HCT116 (cell line): ENCODE measurements at regions not wholly inside any gene's neighbourhood (a gene's known extent, or its start where the extent isn't known, plus 50 kb on each side); places are given as distances from the start of the nearest gene placed in this dataset.

Source experiments
- ATAC-seq: fragments of 200-7000 bp; cut with Tn5 transposase; 2 replicates; pipeline ENCODE4 v1.9.1; 2020; ENCODE audit warnings: mild to moderate bottlenecking, moderate library complexity
- BruUV-seq: library from RNA; stranded (reverse); fragments of 400-500 nt; replicated peaks from 2 replicates; lab custom pipeline; 2021; lab: Mats Ljungman, UMichigan
- CTCF ChIA-PET: fragments of 300-600 bp; sonication (Branson Sonifier 250); formaldehyde crosslinking; loops from one replicate; lab custom pipeline; 2021; ENCODE audit warnings: antibody characterized with exemption; lab: Charles Lee
- POLR2A ChIA-PET: fragments of 300-600, 350-600 bp; sonication (Branson Sonifier 250); formaldehyde crosslinking; loops from one replicate; lab custom pipeline; 2021; ENCODE audit warnings: antibody characterized with exemption; lab: Charles Lee
- RAD21 ChIA-PET, 2 experiments: fragments of 300-600 bp; sonication (Branson Sonifier 250); formaldehyde crosslinking; loops; one replicate each; lab custom pipeline; 2023; ENCODE audit warnings: low total read pairs in 2 of 2; ENCODE audit not compliant: uncharacterized antibody in 2 of 2, unreplicated experiment in 2 of 2, low non-redundant PET in 1 of 2; lab: Charles Lee
- DNase-seq: peaks from one replicate; pipeline ENCODE4 v3.0.0-alpha.2; 2010; ENCODE audit warnings: low read depth, low spot score
- H2AFZ ChIP-seq: fragments of 200-600 bp; shearing (Covaris generic), sonication (generic); 2 replicates; pipeline ENCODE4 v1.6.1; 2017; ENCODE audit warnings: low read depth, mixed run types, mixed read lengths, antibody characterized with exemption, low read length; ENCODE audit not compliant: poor library complexity, severe bottlenecking
- H3K27ac ChIP-seq: 2 replicates; pipeline ENCODE4 v1.5.1; 2012; ENCODE audit warnings: low read depth, low read length
- H3K27me3 ChIP-seq: fragments of 200-600 bp; sonication (generic); 2 replicates; pipeline ENCODE4 v1.6.1; 2016; ENCODE audit warnings: mixed run types, low read length, mixed read lengths; ENCODE audit not compliant: insufficient read depth
- H3K36me3 ChIP-seq, 2 experiments: fragments of 200-500 bp in 1 of 2; fragments of 200-600 bp in 1 of 2; sonication (Bioruptor generic) in 1 of 2; sonication (generic) in 1 of 2; 2 replicates each; pipeline versions ENCODE4 v1.5.1 to v1.6.1; 2014 to 2016; ENCODE audit warnings: low read length in 2 of 2, inconsistent platforms in 1 of 2, mixed read lengths in 1 of 2, mixed run types in 1 of 2; ENCODE audit not compliant: insufficient read depth in 2 of 2, control insufficient read depth in 1 of 2
- H3K4me1 ChIP-seq, 2 experiments: fragments of 200-600 bp in 1 of 2; sonication (generic) in 1 of 2; 2 replicates each; pipeline versions ENCODE4 v1.5.1 to v1.6.1; 2012 to 2017; ENCODE audit warnings: low read length in 2 of 2, inconsistent platforms in 1 of 2, mild to moderate bottlenecking in 1 of 2, mixed read lengths in 1 of 2, mixed run types in 1 of 2, moderate library complexity in 1 of 2; ENCODE audit not compliant: insufficient read depth in 2 of 2, control insufficient read depth in 1 of 2
- H3K4me2 ChIP-seq: fragments of 200-600 bp; sonication (generic); 2 replicates; pipeline ENCODE4 v1.6.1; 2017; ENCODE audit warnings: mixed run types, low read length, mixed read lengths
- H3K4me3 ChIP-seq, 2 experiments: fragments of 200-600 bp in 1 of 2; sonication (generic) in 1 of 2; replicated peaks in 1 of 2; 2 replicates each; pipeline ENCODE4 v1.5.1; 2011 to 2016; ENCODE audit warnings: low read length in 2 of 2, control low read depth in 1 of 2, low read depth in 1 of 2, mild to moderate bottlenecking in 1 of 2, mixed read lengths in 1 of 2, mixed run types in 1 of 2
- H3K79me2 ChIP-seq: fragments of 200-600 bp; sonication (generic); 2 replicates; pipeline ENCODE4 v1.6.1; 2017; ENCODE audit warnings: mild to moderate bottlenecking, mixed run types, low read length, moderate library complexity, mixed read lengths; ENCODE audit not compliant: insufficient read depth
- H3K9ac ChIP-seq: fragments of 200-600 bp; sonication (generic); 2 replicates; pipeline ENCODE4 v1.6.1; 2016; ENCODE audit warnings: low read length, mixed read lengths
- H3K9me2 ChIP-seq: fragments of 200-600 bp; sonication (generic), shearing (Covaris generic); 2 replicates; pipeline ENCODE4 v1.6.1; 2017; ENCODE audit warnings: mixed run types, mild to moderate bottlenecking, moderate library complexity; ENCODE audit not compliant: insufficient read depth
- H3K9me3 ChIP-seq, 2 experiments: fragments of 200-500 bp in 1 of 2; fragments of 200-600 bp in 1 of 2; sonication (Bioruptor generic) in 1 of 2; sonication (generic) in 1 of 2; 2 replicates each; pipeline ENCODE4 v1.6.1; 2014 to 2017; ENCODE audit warnings: low read length in 2 of 2, mixed read lengths in 2 of 2, inconsistent platforms in 1 of 2, low read depth in 1 of 2, mild to moderate bottlenecking in 1 of 2, mixed run types in 1 of 2, moderate library complexity in 1 of 2; ENCODE audit not compliant: control insufficient read depth in 1 of 2, insufficient read depth in 1 of 2
- H4K20me1 ChIP-seq: fragments of 200-600 bp; sonication (generic), shearing (Covaris generic); 2 replicates; pipeline ENCODE4 v1.6.1; 2017; ENCODE audit warnings: mixed run types, mild to moderate bottlenecking, moderate library complexity; ENCODE audit not compliant: insufficient read depth
- CBX3 ChIP-seq: IDR thresholded peaks from 2 replicates; pipeline ENCODE4 v1.6.1; 2012; ENCODE audit warnings: low read depth
- MAX ChIP-seq: IDR thresholded peaks from 2 replicates; pipeline ENCODE4 v1.6.1; 2012
- POLR2A ChIP-seq: IDR thresholded peaks from 2 replicates; pipeline ENCODE4 v1.7.0; 2011; ENCODE audit warnings: borderline replicate concordance; ENCODE audit not compliant: insufficient read depth, insufficient read length; ENCODE audit errors: extremely low read depth
- SIN3A ChIP-seq: IDR thresholded peaks from 2 replicates; pipeline ENCODE4 v1.6.1; 2012; ENCODE audit warnings: low read depth
- ZNF274 ChIP-seq: fragments of 200-500 bp; sonication (Bioruptor generic); IDR thresholded peaks from 2 replicates; pipeline ENCODE4 v1.6.1; 2014; ENCODE audit warnings: mild to moderate bottlenecking, low read depth, low read length, inconsistent platforms
- intact Hi-C: fragments of 100-400 bp; cut with micrococcal nuclease; formaldehyde crosslinking; loops from 2 replicates; pipeline ENCODE4 v1.10.0; 2022
- TF ChIP-seq, protein P1 (sequence below), 3 experiments: fragments of 200-600 bp in 1 of 3; sonication (generic) in 1 of 3; IDR thresholded peaks in 2 of 3; conservative IDR thresholded peaks in 1 of 3; 2 replicates each; pipeline ENCODE4 v1.5.1; 2012 to 2017; ENCODE audit warnings: low read depth in 2 of 3, low read length in 2 of 3, antibody characterized with exemption in 1 of 3, borderline replicate concordance in 1 of 3, control low read depth in 1 of 3, mild to moderate bottlenecking in 1 of 3, mixed read lengths in 1 of 3, mixed run types in 1 of 3, moderate library complexity in 1 of 3; ENCODE audit not compliant: insufficient read depth in 1 of 3

DNA sequence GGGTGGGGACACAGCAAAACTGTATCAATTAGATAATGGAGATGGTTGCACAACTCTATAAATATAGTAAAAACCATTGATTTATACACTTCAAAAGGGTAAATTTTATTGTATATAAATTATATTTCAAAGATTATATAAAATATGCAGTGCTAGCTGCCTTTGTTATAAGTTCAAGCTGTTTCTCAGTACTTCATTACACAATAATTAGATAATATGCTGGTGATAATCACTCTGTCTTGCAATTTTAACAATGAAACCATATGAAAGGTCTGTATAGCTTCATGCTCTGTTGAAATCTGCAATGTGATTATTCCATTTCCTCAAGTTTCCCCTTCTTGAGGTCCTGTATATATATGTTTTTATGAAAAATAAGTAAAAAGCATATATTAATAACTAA is 73.4 kb upstream of the PLS3 start:
- Histone ChIP-seq H3K27me3 (no peaks in the 10 kb centered on the region), H3K9me3 (no peaks in the 10 kb centered on the region)
- TF ChIP-seq, protein P1, sequence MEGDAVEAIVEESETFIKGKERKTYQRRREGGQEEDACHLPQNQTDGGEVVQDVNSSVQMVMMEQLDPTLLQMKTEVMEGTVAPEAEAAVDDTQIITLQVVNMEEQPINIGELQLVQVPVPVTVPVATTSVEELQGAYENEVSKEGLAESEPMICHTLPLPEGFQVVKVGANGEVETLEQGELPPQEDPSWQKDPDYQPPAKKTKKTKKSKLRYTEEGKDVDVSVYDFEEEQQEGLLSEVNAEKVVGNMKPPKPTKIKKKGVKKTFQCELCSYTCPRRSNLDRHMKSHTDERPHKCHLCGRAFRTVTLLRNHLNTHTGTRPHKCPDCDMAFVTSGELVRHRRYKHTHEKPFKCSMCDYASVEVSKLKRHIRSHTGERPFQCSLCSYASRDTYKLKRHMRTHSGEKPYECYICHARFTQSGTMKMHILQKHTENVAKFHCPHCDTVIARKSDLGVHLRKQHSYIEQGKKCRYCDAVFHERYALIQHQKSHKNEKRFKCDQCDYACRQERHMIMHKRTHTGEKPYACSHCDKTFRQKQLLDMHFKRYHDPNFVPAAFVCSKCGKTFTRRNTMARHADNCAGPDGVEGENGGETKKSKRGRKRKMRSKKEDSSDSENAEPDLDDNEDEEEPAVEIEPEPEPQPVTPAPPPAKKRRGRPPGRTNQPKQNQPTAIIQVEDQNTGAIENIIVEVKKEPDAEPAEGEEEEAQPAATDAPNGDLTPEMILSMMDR (IDR thresholded peaks at IDR 0.05 in 2 of 3, conservative IDR thresholded peaks at IDR 0.05 in 1 of 3; ENCODE audit: borderline replicate concordance in 1 of 3, insufficient read depth in 1 of 3, low read depth in 2 of 3, low read length in 2 of 3) = no peak
- TF ChIP-seq, all 23 proteins: peak for 0
- no peaks in the 10 kb centered on the region for H3K79me2 ChIP-seq
- CTCF ChIA-PET = no interaction called here
- no peaks in the 10 kb centered on the region for H3K4me1 ChIP-seq
- intact Hi-C loops = no loop called here
- H3K4me2 ChIP-seq = no peak overlapping the region
- no peaks in the 10 kb centered on the region for H4K20me1 ChIP-seq
- H3K9me2 ChIP-seq = no peaks in the 10 kb centered on the region
- no peak overlapping the region for H3K9ac ChIP-seq
- POLR2A ChIA-PET = no interaction called here
- H3K36me3 ChIP-seq = no peaks in the 10 kb centered on the region
- no peak overlapping the region for H3K27ac ChIP-seq
- H2AFZ ChIP-seq = no peak overlapping the region
- no TSS peak for BruUV-seq
- RAD21 ChIA-PET = no interaction called here
- H3K4me3 ChIP-seq = no peak overlapping the region
- ATAC-seq (no peak), DNase-seq (no peak)

DNA sequence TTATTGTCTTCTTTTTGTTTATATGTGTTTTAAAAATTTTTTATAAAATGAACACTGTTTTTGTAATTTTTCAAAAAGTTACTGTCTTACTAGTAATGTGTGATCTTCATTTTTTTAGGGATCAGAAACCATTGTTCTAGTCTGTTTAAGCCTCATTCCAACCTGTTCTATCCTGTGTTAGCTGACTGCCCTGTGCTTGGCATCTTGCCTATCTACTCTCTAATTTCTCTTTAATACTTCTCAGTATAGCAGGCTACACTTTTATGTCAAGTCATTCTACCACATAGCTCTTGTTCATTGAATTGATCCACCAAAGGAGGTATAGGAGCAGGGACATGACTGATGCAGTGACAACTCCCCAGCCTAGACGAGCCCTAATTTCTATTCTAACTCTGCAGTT is 70.2 kb upstream of the PLS3 start:
- Histone ChIP-seq H4K20me1 (no peaks in the 10 kb centered on the region), H3K36me3 (no peaks in the 10 kb centered on the region), H2AFZ (no peak overlapping the region), H3K9me2 (no peaks in the 10 kb centered on the region), H3K4me3 (no peak overlapping the region), H3K9me3 (no peaks in the 10 kb centered on the region), H3K4me2 (no peak overlapping the region), H3K27ac (no peak overlapping the region), H3K79me2 (no peaks in the 10 kb centered on the region), H3K27me3 (no peaks in the 10 kb centered on the region), H3K9ac (no peak overlapping the region), H3K4me1 (no peaks in the 10 kb centered on the region)
- TF ChIP-seq SIN3A = no peak
- no peak for TF ChIP-seq POLR2A
- TF ChIP-seq MAX = no peak
- no peak for TF ChIP-seq CBX3
- TF ChIP-seq ZNF274 = no peak
- POLR2A ChIA-PET = no interaction called here
- BruUV-seq = no TSS peak
- DNase-seq = no peak
- CTCF ChIA-PET = no interaction called here
- RAD21 ChIA-PET = no interaction called here
- no peak for ATAC-seq
- intact Hi-C loops = no loop called here
